Panc1 (cell line): ENCODE measurements at regions not wholly inside any gene's neighbourhood (a gene's known extent, or its start where the extent isn't known, plus 50 kb on each side); places are given as distances from the start of the nearest gene placed in this dataset.

Experiments used
- ATAC-seq: fragments of 200-7000 bp; cut with Tn5 transposase; 2 replicates; pipeline ENCODE4 v1.9.1; 2020; ENCODE audit warnings: mild to moderate bottlenecking, moderate library complexity
- BruUV-seq: library from RNA; stranded (reverse); fragments of 400-500 nt; replicated peaks from 2 replicates; lab custom pipeline; 2021; lab: Mats Ljungman, UMichigan
- CTCF ChIA-PET: fragments of 300-600 bp; sonication (Branson Sonifier 250); formaldehyde crosslinking; loops from one replicate; lab custom pipeline; 2022; ENCODE audit warnings: antibody characterized with exemption; lab: Charles Lee
- POLR2A ChIA-PET: fragments of 300-600 bp; sonication (Branson Sonifier 250); formaldehyde crosslinking; loops from one replicate; lab custom pipeline; 2022; ENCODE audit warnings: antibody characterized with exemption; lab: Charles Lee
- DNase-seq: peaks from one replicate; pipeline ENCODE4 v3.0.0-alpha.2; 2010; ENCODE audit warnings: low read depth, low spot score
- H3K27ac ChIP-seq: 2 replicates; pipeline ENCODE4 v1.5.1; 2011; ENCODE audit warnings: mild to moderate bottlenecking, low read length, inconsistent platforms
- H3K27me3 ChIP-seq: fragments of 200-500 bp; sonication (Bioruptor generic); 2 replicates; pipeline ENCODE4 v1.6.0; 2014; ENCODE audit warnings: low read length, inconsistent platforms; ENCODE audit not compliant: control insufficient read depth, insufficient read depth
- H3K36me3 ChIP-seq: fragments of 200-500 bp; sonication (Bioruptor generic); 2 replicates; pipeline ENCODE4 v1.5.1; 2014; ENCODE audit warnings: inconsistent platforms, mild to moderate bottlenecking, low read length, moderate library complexity; ENCODE audit not compliant: control insufficient read depth, insufficient read depth
- H3K4me1 ChIP-seq: 2 replicates; pipeline ENCODE4 v1.5.1; 2011; ENCODE audit warnings: inconsistent platforms, mild to moderate bottlenecking, low read length, moderate library complexity; ENCODE audit not compliant: control insufficient read depth, insufficient read depth
- H3K4me3 ChIP-seq, 2 experiments: 2 replicates each; pipeline ENCODE4 v1.5.1; 2011 to 2012; ENCODE audit warnings: low read depth in 2 of 2, low read length in 2 of 2, mild to moderate bottlenecking in 2 of 2, inconsistent platforms in 1 of 2, moderate library complexity in 1 of 2
- H3K9me3 ChIP-seq: fragments of 200-500 bp; sonication (Bioruptor generic); 2 replicates; pipeline ENCODE4 v1.5.1; 2014; ENCODE audit warnings: low read depth, mild to moderate bottlenecking, inconsistent platforms, low read length, moderate library complexity; ENCODE audit not compliant: control insufficient read depth, insufficient read depth
- POLR2AphosphoS5 ChIP-seq: IDR thresholded peaks from 2 replicates; pipeline ENCODE4 v1.6.1; 2012; ENCODE audit warnings: mild to moderate bottlenecking, low read depth, low read length, moderate library complexity
- REST ChIP-seq, 2 experiments: IDR thresholded peaks; 2 replicates each; pipeline ENCODE4 v1.6.1; 2011 to 2012; ENCODE audit warnings: low read depth in 2 of 2, control low read depth in 1 of 2, low read length in 1 of 2, mild to moderate bottlenecking in 1 of 2, moderate library complexity in 1 of 2; ENCODE audit not compliant: insufficient read depth in 1 of 2
- SIN3A ChIP-seq: IDR thresholded peaks from 2 replicates; pipeline ENCODE4 v1.6.1; 2012; ENCODE audit warnings: low read depth, mild to moderate bottlenecking, low read length, moderate library complexity, borderline replicate concordance; ENCODE audit not compliant: insufficient read depth
- TCF7L2 ChIP-seq: IDR thresholded peaks from 2 replicates; pipeline ENCODE4 v1.6.1; 2011; ENCODE audit warnings: mild to moderate bottlenecking, low read depth, low read length, inconsistent platforms
- in situ Hi-C: cut with HindIII; loops from 2 replicates; pipeline ENCODE4 v1.10.0; 2016; ENCODE audit warnings: low sequenced_read_pairs, low pct_unique_long_range_greater_than_20kb
- intact Hi-C: fragments of 100-400 bp; cut with micrococcal nuclease; formaldehyde crosslinking; loops from one replicate; pipeline ENCODE4 v1.10.0; 2022; ENCODE audit not compliant: unreplicated experiment
- TF ChIP-seq, protein P1 (sequence below): fragments of 450-650 bp; IDR thresholded peaks from 2 replicates; pipeline ENCODE4 v1.5.1; 2017; ENCODE audit warnings: mild to moderate bottlenecking

- no peaks in the 10 kb centered on the region for H3K4me1 ChIP-seq
- H3K4me3 ChIP-seq, result no peak overlapping the region
- in situ Hi-C loops (no loop called here), intact Hi-C loops (no loop called here)
- no peak overlapping the region for H3K27ac ChIP-seq
- BruUV-seq, result no TSS peak
- no peaks in the 10 kb centered on the region for H3K36me3 ChIP-seq
- ATAC-seq, result no peak
- ChIA-PET CTCF (no interaction called here), POLR2A (no interaction called here)
- H3K27me3 ChIP-seq, result peaks cover 2% of the 10 kb centered on the region; the same call in 1 of the 2 replicates
- DNase-seq, result no peak
- no peaks in the 10 kb centered on the region for H3K9me3 ChIP-seq
- TF ChIP-seq POLR2AphosphoS5 (no peak), TCF7L2 (no peak), SIN3A (no peak), REST (IDR thresholded peaks at IDR 0.05; ENCODE audit: insufficient read depth in 1 of 2, low read depth in 2 of 2, low read length in 1 of 2) (no peak)
- TF ChIP-seq, protein P1, sequence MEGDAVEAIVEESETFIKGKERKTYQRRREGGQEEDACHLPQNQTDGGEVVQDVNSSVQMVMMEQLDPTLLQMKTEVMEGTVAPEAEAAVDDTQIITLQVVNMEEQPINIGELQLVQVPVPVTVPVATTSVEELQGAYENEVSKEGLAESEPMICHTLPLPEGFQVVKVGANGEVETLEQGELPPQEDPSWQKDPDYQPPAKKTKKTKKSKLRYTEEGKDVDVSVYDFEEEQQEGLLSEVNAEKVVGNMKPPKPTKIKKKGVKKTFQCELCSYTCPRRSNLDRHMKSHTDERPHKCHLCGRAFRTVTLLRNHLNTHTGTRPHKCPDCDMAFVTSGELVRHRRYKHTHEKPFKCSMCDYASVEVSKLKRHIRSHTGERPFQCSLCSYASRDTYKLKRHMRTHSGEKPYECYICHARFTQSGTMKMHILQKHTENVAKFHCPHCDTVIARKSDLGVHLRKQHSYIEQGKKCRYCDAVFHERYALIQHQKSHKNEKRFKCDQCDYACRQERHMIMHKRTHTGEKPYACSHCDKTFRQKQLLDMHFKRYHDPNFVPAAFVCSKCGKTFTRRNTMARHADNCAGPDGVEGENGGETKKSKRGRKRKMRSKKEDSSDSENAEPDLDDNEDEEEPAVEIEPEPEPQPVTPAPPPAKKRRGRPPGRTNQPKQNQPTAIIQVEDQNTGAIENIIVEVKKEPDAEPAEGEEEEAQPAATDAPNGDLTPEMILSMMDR, result no peak
Observed at GRCh38 chr6:167705211-167705750, 121.4 kb upstream of the AFDN start.

DNA sequence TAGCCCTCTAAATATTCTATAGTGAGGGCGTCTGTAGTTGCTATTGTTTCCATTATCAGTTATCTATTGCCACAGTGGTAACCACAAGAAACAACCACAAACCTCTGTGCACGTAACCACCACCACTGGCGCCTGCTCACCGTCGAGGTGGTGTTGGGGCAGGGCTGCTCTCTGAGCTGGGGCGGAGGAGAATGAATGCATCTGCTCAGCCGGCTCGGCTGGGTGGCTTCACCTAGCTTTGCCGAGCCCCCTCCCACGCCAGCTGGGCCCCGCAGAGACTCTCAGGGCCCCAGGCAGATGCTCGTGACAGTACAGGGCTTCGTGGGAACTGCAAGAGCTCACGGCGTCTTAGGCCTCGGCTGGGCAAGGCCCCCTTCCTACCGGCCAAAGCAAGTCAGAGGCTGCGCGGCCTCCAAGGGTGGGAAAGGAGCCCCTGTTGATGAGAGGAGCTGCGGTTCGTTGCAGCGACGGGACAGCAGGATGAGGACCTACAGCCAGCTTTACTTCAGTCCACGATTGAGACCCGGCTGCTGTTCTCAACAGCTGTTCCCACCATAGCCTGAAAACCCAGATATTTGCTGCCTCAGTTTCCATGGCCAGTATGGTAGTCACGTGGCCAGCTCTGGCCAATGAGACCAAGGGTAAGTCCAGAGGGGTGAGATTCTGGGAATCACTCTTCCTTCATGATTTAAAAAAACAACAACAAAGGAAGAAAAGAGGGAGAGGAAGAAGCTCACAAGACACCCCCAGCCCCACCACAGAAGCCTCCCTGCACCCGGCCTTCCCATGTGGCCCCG, 120.2 kb upstream of the AFDN start:
- Histone ChIP-seq H3K4me3 (no peak overlapping the region), H3K27me3 (peaks cover 6% of the 10 kb centered on the region), H3K4me1 (no peaks in the 10 kb centered on the region), H3K36me3 (no peaks in the 10 kb centered on the region), H3K9me3 (no peaks in the 10 kb centered on the region), H3K27ac (no peak overlapping the region)
- no peak for ATAC-seq
- BruUV-seq, result no TSS peak
- intact Hi-C loops, result no loop called here
- in situ Hi-C loops, result no loop called here
- TF ChIP-seq REST (IDR thresholded peaks at IDR 0.05; ENCODE audit: insufficient read depth in 1 of 2, low read depth in 2 of 2, low read length in 1 of 2), result no peak
- TF ChIP-seq, protein P1, result no peak
- TF ChIP-seq SIN3A, result no peak
- no peak for TF ChIP-seq TCF7L2
- no peak for TF ChIP-seq POLR2AphosphoS5
- ChIA-PET CTCF (no interaction called here), POLR2A (no interaction called here)
- no peak for DNase-seq
